ENCODE measurements at regions not wholly inside any gene's neighbourhood (a gene's known extent, or its start where the extent isn't known, plus 50 kb on each side); places are given as distances from the start of the nearest gene placed in this dataset.

DNA sequence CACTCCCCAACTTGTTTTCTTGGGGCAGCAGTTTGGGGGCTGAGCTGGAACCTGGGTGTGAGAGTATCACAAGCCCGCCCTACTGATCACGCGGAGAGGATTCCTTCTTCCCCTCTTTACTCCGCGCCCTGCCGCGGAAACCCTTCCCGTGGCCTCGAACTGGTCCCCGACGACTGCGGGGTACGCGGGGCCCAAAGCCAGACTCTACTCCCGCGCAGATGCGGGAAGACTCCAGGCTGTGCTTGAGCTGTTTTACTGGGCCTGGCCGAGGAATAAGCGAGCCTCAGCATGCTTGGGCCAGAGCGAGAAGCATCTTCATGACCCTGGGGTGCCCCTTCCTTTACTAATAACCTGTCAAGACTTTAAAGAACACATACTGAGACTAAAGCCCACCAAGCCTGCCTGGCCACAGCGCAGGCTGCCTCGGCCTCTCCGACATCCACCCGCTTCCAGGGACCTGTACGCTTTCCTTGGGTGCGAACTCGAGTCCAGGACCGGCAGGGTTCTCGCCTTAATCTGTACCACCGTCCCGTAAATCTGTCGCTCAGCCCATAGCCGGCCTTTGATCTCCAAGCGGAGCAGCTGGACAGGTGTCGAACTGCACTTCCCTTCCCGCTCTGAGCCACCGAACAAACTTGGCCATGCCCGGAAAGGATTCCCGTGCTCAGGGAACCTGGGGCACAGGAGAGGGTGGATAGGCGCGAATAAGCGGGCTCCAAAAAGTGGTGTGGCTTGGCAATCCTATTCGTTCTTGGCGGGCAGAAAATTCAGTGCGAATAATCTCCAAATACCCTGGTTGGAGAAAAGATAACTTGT is 55.0 kb upstream of the TMEM33 start:
- TF ChIP-seq, protein P1, sequence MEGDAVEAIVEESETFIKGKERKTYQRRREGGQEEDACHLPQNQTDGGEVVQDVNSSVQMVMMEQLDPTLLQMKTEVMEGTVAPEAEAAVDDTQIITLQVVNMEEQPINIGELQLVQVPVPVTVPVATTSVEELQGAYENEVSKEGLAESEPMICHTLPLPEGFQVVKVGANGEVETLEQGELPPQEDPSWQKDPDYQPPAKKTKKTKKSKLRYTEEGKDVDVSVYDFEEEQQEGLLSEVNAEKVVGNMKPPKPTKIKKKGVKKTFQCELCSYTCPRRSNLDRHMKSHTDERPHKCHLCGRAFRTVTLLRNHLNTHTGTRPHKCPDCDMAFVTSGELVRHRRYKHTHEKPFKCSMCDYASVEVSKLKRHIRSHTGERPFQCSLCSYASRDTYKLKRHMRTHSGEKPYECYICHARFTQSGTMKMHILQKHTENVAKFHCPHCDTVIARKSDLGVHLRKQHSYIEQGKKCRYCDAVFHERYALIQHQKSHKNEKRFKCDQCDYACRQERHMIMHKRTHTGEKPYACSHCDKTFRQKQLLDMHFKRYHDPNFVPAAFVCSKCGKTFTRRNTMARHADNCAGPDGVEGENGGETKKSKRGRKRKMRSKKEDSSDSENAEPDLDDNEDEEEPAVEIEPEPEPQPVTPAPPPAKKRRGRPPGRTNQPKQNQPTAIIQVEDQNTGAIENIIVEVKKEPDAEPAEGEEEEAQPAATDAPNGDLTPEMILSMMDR (IDR thresholded peaks at IDR 0.05; ENCODE audit: poor library complexity), result no peak
- TF ChIP-seq EZH2phosphoT487 (IDR thresholded peaks at IDR 0.05; ENCODE audit: low read depth, severe bottlenecking, unreplicated experiment) (peak; percentile 91), EZH2 (IDR thresholded peaks at IDR 0.05; ENCODE audit: borderline replicate concordance) (peak; percentile 16)

All from hepatocyte (in vitro differentiated cells).